Spleen (tissue), 11 donors: ENCODE measurements at regions not wholly inside any gene's neighbourhood (a gene's known extent, or its start where the extent isn't known, plus 50 kb on each side); places are given as distances from the start of the nearest gene placed in this dataset.
"Not testable (repeated sequence)": the region's sequence is repeated elsewhere in the genome, so short reads cannot be mapped to it uniquely, and the experiment has no call there.

Experiments used
- DNase-seq: peaks from one replicate; pipeline ENCODE4 v3.0.0-alpha.2; 2020
- H3K27ac ChIP-seq, 8 donors: fragments of 200-600 bp; sonication (generic) in 7 of 8; 1 replicate in 4 of 8; 2 replicates in 4 of 8; pipeline versions ENCODE4 v1.5.0 to v1.8.0; 2016 to 2021; ENCODE audit warnings: inconsistent platforms in 4 of 8, mild to moderate bottlenecking in 4 of 8, moderate library complexity in 1 of 8
- H3K27me3 ChIP-seq, 7 donors: fragments of 200-600 bp; sonication (generic) in 6 of 7; replicated peaks in 1 of 7; 1 replicate in 4 of 7; 2 replicates in 3 of 7; pipeline versions ENCODE4 v1.5.0 to v1.8.0; 2016 to 2021; ENCODE audit warnings: inconsistent platforms in 3 of 7, mild to moderate bottlenecking in 1 of 7
- H3K36me3 ChIP-seq, 6 donors: fragments of 200-600 bp; sonication (generic) in 5 of 6; 1 replicate in 4 of 6; 2 replicates in 2 of 6; pipeline versions ENCODE4 v1.5.0 to v1.8.0; 2016 to 2021; ENCODE audit warnings: inconsistent platforms in 2 of 6
- H3K4me1 ChIP-seq, 6 donors: fragments of 200-600 bp; sonication (generic) in 5 of 6; 1 replicate in 3 of 6; 2 replicates in 3 of 6; pipeline versions ENCODE4 v1.5.0 to v1.8.0; 2016 to 2021; ENCODE audit warnings: inconsistent platforms in 3 of 6
- H3K4me3 ChIP-seq, 8 donors: fragments of 200-600 bp; sonication (generic) in 7 of 8; 1 replicate in 4 of 8; 2 replicates in 4 of 8; pipeline versions ENCODE4 v1.5.0 to v1.8.0; 2016 to 2021; ENCODE audit warnings: inconsistent platforms in 4 of 8, mild to moderate bottlenecking in 4 of 8, moderate library complexity in 2 of 8
- H3K9me3 ChIP-seq, 8 donors: fragments of 200-600 bp; sonication (generic) in 7 of 8; 1 replicate in 4 of 8; 2 replicates in 4 of 8; pipeline versions ENCODE4 v1.5.0 to v1.8.0; 2016 to 2021; ENCODE audit warnings: inconsistent platforms in 4 of 8
- POLR2A ChIP-seq, 3 donors: fragments of 450-650 bp; IDR thresholded peaks; one replicate each; pipeline ENCODE4 v1.5.1; 2017; ENCODE audit warnings: antibody characterized with exemption in 3 of 3, mild to moderate bottlenecking in 1 of 3
- POLR2AphosphoS5 ChIP-seq, 3 donors: sonication (generic); formaldehyde crosslinking; IDR thresholded peaks; one replicate each; pipeline ENCODE4 v1.5.1; 2017; ENCODE audit warnings: antibody characterized with exemption in 3 of 3
- WGBS, 5 donors: extraction: QIAGEN DNeasy Blood & Tissue Kit in 3 of 5; methylation state at CpG; one replicate each; pipeline versions ENCODE4 v1.1.5 to v1.1.7; 2013 to 2018; 5-methylcytosine and 5-hydroxymethylcytosine counted together
- intact Hi-C: fragments of 100-400 bp; cut with DNase I; formaldehyde crosslinking; loops from one replicate; pipeline ENCODE4 v1.15.0; 2023; ENCODE audit warnings: low total_unique reads
- TF ChIP-seq, protein P1 (sequence below), 11 experiments: fragments of 200-600 bp in 7 of 11; fragments of 450-650 bp in 4 of 11; sonication (generic) in 4 of 11; IDR thresholded peaks in 8 of 11; conservative IDR thresholded peaks in 3 of 11; 1 replicate in 7 of 11; 2 replicates in 4 of 11; pipeline versions ENCODE4 v1.4.0 to v1.8.0; 2016 to 2021; ENCODE audit warnings: antibody characterized with exemption in 11 of 11, inconsistent platforms in 4 of 11, mild to moderate bottlenecking in 1 of 11
- donor health status: healthy with polysubstance abuse.
- donor health status: DM: no; HTN: no; CAD: no; lungs with moderate emphysema.
- donor health status: DM: no; HTN: no; CAD: no.
- donor health status: Bipolar disorder and iron deficiency.
- donor health status: healthy.
- donor health status: DM: no; HTN: no; CAD: no.
- donor health status: DM: yes; HTN: yes; CAD: no.

DNA sequence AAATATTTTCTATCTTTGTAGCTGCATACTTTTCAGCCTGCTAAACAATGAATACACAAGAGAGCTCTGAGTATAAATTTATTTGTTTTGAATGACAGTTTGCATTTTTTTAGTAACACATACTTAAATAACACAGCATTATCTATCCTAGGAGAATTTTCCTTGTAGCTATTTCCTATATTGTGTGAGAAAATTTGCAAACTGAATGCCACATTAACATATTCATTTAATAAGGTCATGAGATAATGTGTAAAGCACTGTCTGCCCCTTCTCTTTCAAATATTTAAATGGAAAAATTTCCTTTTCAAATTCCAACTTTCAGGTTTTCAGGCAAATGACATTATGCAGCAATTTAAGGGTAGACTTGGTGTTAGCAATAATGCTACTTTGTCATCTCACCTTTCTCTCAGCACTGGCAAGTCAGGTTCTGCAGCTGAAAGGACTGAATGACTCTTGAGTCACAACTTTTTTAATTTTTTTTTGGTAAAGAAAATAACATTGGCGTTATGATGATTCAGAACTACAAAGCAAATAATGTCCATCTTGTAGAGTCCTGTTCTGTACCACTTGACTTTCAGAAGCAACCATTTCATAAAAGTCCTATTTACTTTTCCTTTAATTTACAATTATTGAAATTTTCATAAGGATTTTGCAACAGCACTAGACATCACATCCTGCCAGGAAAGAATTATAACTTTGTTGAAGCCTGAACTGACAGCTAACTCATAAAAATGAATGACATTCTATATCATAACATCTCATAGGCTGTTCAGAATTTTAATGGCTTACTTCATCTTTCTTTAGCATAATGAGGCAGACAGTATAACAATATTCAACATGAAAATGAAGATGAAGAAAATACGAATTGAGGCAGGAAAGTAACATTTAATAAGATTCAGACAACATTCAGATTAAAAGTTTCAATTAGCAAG is 681.6 kb upstream of the SEMA6D start:
- Histone ChIP-seq H3K4me3 (no peak overlapping the region), H3K4me1 (no peaks in the 10 kb centered on the region), H3K36me3 (no peaks in the 10 kb centered on the region), H3K27me3 (no peaks in the 10 kb centered on the region), H3K9me3 (peaks cover 0 to 13% (median 0%) of the 10 kb centered on the region in 8 donors), H3K27ac (no peak overlapping the region)
- intact Hi-C loops: no loop called here
- 60 to 74% (median 67%) methylated on average over 2 of the region's 2 CpGs for WGBS, 5 donors
- no peak for DNase-seq
- TF ChIP-seq POLR2AphosphoS5 (IDR thresholded peaks at IDR 0.05): no peak
- no peak for TF ChIP-seq POLR2A (IDR thresholded peaks at IDR 0.05)
- TF ChIP-seq, protein P1, sequence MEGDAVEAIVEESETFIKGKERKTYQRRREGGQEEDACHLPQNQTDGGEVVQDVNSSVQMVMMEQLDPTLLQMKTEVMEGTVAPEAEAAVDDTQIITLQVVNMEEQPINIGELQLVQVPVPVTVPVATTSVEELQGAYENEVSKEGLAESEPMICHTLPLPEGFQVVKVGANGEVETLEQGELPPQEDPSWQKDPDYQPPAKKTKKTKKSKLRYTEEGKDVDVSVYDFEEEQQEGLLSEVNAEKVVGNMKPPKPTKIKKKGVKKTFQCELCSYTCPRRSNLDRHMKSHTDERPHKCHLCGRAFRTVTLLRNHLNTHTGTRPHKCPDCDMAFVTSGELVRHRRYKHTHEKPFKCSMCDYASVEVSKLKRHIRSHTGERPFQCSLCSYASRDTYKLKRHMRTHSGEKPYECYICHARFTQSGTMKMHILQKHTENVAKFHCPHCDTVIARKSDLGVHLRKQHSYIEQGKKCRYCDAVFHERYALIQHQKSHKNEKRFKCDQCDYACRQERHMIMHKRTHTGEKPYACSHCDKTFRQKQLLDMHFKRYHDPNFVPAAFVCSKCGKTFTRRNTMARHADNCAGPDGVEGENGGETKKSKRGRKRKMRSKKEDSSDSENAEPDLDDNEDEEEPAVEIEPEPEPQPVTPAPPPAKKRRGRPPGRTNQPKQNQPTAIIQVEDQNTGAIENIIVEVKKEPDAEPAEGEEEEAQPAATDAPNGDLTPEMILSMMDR (IDR thresholded peaks at IDR 0.05 in 8 of 11, conservative IDR thresholded peaks at IDR 0.05 in 3 of 11): no peak

DNA sequence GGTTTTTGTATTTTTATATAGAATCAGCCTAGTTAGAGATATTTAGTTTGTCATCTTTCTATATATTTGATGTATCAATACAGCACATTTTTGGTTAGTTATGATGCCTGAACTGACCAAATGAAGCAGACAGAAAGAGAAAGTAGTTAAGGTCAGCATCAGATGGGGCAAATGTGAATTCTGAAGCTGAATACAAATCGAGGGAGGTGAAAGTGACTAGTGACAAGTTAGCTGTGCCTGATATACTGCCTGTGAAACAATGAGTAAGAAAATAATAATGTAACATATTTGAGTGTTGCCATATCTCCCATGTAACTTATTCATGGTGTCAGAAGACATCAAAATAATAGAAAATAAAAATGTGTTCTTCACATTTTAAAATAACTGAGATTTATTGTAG is 680.3 kb upstream of the SEMA6D start:
- peaks cover 0 to 7% (median 0%) of the 10 kb centered on the region in 8 donors for H3K9me3 ChIP-seq
- no peak overlapping the region for H3K4me3 ChIP-seq
- H3K36me3 ChIP-seq: no peaks in the 10 kb centered on the region
- H3K27me3 ChIP-seq: no peaks in the 10 kb centered on the region
- no peak overlapping the region for H3K27ac ChIP-seq
- H3K4me1 ChIP-seq: no peaks in the 10 kb centered on the region
- intact Hi-C loops: no loop called here
- TF ChIP-seq, protein P1 (IDR thresholded peaks at IDR 0.05 in 8 of 11, conservative IDR thresholded peaks at IDR 0.05 in 3 of 11): no peak
- TF ChIP-seq POLR2A (IDR thresholded peaks at IDR 0.05): no peak
- no peak for TF ChIP-seq POLR2AphosphoS5 (IDR thresholded peaks at IDR 0.05)
- WGBS, 5 donors: 39 to 76% (median 51%) methylated on average over 1 of the region's 1 CpG
- DNase-seq: no peak

DNA sequence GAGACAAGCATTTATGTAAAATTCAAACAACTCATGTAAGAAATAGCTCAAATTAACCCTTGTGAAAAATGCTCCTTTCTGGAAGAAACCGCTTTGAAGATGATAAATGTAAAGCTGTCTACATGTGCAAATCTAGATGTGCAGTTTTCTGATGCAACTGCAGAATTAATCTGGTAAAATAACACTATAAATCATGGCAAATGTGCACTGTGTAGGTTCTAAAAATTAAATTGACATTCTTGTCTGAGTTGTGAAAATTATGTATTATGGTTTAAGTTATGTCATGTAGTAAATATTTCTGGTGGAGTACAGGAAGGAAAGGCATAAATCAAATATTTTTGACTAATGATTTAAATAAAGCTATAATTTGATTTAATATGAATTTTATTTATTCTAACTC is 678.1 kb upstream of the SEMA6D start:
- H3K36me3 ChIP-seq: no peaks in the 10 kb centered on the region
- no peak overlapping the region for H3K4me3 ChIP-seq
- intact Hi-C loops: no loop called here
- TF ChIP-seq, protein P1 (IDR thresholded peaks at IDR 0.05 in 8 of 11, conservative IDR thresholded peaks at IDR 0.05 in 3 of 11): no peak
- TF ChIP-seq POLR2AphosphoS5 (IDR thresholded peaks at IDR 0.05) (no peak), POLR2A (IDR thresholded peaks at IDR 0.05) (no peak)
- peaks cover 0 to 5% (median 0%) of the 10 kb centered on the region in 8 donors for H3K9me3 ChIP-seq
- H3K27ac ChIP-seq: no peak overlapping the region
- WGBS, 5 donors: 77 to 91% (median 87%) methylated on average over 1 of the region's 1 CpG
- no peaks in the 10 kb centered on the region for H3K4me1 ChIP-seq
- H3K27me3 ChIP-seq: no peaks in the 10 kb centered on the region
- DNase-seq: no peak

DNA sequence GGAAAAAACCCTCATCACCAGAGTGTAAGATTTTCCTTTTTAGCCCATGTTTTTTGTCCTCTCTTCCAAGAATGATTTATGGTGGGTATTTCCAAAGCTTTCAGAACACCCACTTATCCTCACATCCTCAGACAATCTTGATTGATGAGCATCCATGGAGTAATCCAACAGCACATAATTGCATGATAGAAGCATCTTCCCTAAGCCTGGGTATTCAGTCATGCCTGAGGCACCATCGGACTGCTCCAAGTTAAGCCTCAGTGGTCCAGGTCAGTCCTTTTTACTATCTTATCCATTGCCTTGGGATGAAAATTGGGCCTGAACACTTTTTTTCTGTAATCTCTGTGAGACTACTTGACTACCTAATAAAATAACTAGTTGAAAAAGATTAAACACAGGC is 676.0 kb upstream of the SEMA6D start:
- no peaks in the 10 kb centered on the region for H3K4me1 ChIP-seq
- H3K36me3 ChIP-seq: no peaks in the 10 kb centered on the region
- H3K9me3 ChIP-seq: peaks cover 0 to 9% (median 0%) of the 10 kb centered on the region in 8 donors
- H3K4me3 ChIP-seq: no peak overlapping the region
- WGBS, 5 donors: 69 to 91% (median 82%) methylated on average over 1 of the region's 1 CpG
- TF ChIP-seq, protein P1 (IDR thresholded peaks at IDR 0.05 in 8 of 11, conservative IDR thresholded peaks at IDR 0.05 in 3 of 11): no peak
- no peak for TF ChIP-seq POLR2A (IDR thresholded peaks at IDR 0.05)
- TF ChIP-seq POLR2AphosphoS5 (IDR thresholded peaks at IDR 0.05): no peak
- no peak for DNase-seq
- no peaks in the 10 kb centered on the region for H3K27me3 ChIP-seq
- intact Hi-C loops: no loop called here
- H3K27ac ChIP-seq: no peak overlapping the region

DNA sequence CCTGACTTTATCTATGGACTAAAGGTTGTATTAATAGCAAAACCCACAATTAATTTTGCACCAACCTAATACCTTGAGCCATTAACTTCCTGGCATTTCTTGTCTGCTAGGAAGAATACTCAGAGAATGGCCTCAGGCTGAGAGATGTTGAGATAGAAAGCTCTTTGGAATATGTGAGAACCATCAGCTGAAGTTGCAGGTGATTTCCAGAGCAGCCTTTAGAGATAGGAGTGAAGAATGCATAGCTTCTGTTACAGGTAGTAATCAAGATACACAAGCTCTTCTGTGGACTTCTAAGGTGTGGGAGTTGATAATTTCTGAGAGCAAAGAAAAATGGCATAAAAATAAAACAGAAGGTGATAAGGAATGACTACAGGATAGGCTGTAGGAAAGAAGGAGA is 669.3 kb upstream of the SEMA6D start:
- peaks cover 0 to 10% (median 0%) of the 10 kb centered on the region in 8 donors for H3K9me3 ChIP-seq
- DNase-seq, H3K36me3 ChIP-seq, intact Hi-C loops, H3K4me1 ChIP-seq, H3K27ac ChIP-seq, H3K4me3 ChIP-seq, H3K27me3 ChIP-seq: not testable (repeated sequence)
